HCT116 (cell line): ENCODE measurements at regions not wholly inside any gene's neighbourhood (a gene's known extent, or its start where the extent isn't known, plus 50 kb on each side); places are given as distances from the start of the nearest gene placed in this dataset.

Experiments used
- ATAC-seq: fragments of 200-7000 bp; cut with Tn5 transposase; 2 replicates; pipeline ENCODE4 v1.9.1; 2020; ENCODE audit warnings: mild to moderate bottlenecking, moderate library complexity
- BruUV-seq: library from RNA; stranded (reverse); fragments of 400-500 nt; replicated peaks from 2 replicates; lab custom pipeline; 2021; lab: Mats Ljungman, UMichigan
- CTCF ChIA-PET: fragments of 300-600 bp; sonication (Branson Sonifier 250); formaldehyde crosslinking; loops from one replicate; lab custom pipeline; 2021; ENCODE audit warnings: antibody characterized with exemption; lab: Charles Lee
- POLR2A ChIA-PET: fragments of 300-600, 350-600 bp; sonication (Branson Sonifier 250); formaldehyde crosslinking; loops from one replicate; lab custom pipeline; 2021; ENCODE audit warnings: antibody characterized with exemption; lab: Charles Lee
- RAD21 ChIA-PET, 2 experiments: fragments of 300-600 bp; sonication (Branson Sonifier 250); formaldehyde crosslinking; loops; one replicate each; lab custom pipeline; 2023; ENCODE audit warnings: low total read pairs in 2 of 2; ENCODE audit not compliant: uncharacterized antibody in 2 of 2, unreplicated experiment in 2 of 2, low non-redundant PET in 1 of 2; lab: Charles Lee
- DNase-seq: peaks from one replicate; pipeline ENCODE4 v3.0.0-alpha.2; 2010; ENCODE audit warnings: low read depth, low spot score
- H2AFZ ChIP-seq: fragments of 200-600 bp; shearing (Covaris generic), sonication (generic); 2 replicates; pipeline ENCODE4 v1.6.1; 2017; ENCODE audit warnings: low read depth, mixed run types, mixed read lengths, antibody characterized with exemption, low read length; ENCODE audit not compliant: poor library complexity, severe bottlenecking
- H3K27ac ChIP-seq: 2 replicates; pipeline ENCODE4 v1.5.1; 2012; ENCODE audit warnings: low read depth, low read length
- H3K27me3 ChIP-seq: fragments of 200-600 bp; sonication (generic); 2 replicates; pipeline ENCODE4 v1.6.1; 2016; ENCODE audit warnings: mixed run types, low read length, mixed read lengths; ENCODE audit not compliant: insufficient read depth
- H3K36me3 ChIP-seq, 2 experiments: fragments of 200-500 bp in 1 of 2; fragments of 200-600 bp in 1 of 2; sonication (Bioruptor generic) in 1 of 2; sonication (generic) in 1 of 2; 2 replicates each; pipeline versions ENCODE4 v1.5.1 to v1.6.1; 2014 to 2016; ENCODE audit warnings: low read length in 2 of 2, inconsistent platforms in 1 of 2, mixed read lengths in 1 of 2, mixed run types in 1 of 2; ENCODE audit not compliant: insufficient read depth in 2 of 2, control insufficient read depth in 1 of 2
- H3K4me1 ChIP-seq, 2 experiments: fragments of 200-600 bp in 1 of 2; sonication (generic) in 1 of 2; 2 replicates each; pipeline versions ENCODE4 v1.5.1 to v1.6.1; 2012 to 2017; ENCODE audit warnings: low read length in 2 of 2, inconsistent platforms in 1 of 2, mild to moderate bottlenecking in 1 of 2, mixed read lengths in 1 of 2, mixed run types in 1 of 2, moderate library complexity in 1 of 2; ENCODE audit not compliant: insufficient read depth in 2 of 2, control insufficient read depth in 1 of 2
- H3K4me2 ChIP-seq: fragments of 200-600 bp; sonication (generic); 2 replicates; pipeline ENCODE4 v1.6.1; 2017; ENCODE audit warnings: mixed run types, low read length, mixed read lengths
- H3K4me3 ChIP-seq, 2 experiments: fragments of 200-600 bp in 1 of 2; sonication (generic) in 1 of 2; replicated peaks in 1 of 2; 2 replicates each; pipeline ENCODE4 v1.5.1; 2011 to 2016; ENCODE audit warnings: low read length in 2 of 2, control low read depth in 1 of 2, low read depth in 1 of 2, mild to moderate bottlenecking in 1 of 2, mixed read lengths in 1 of 2, mixed run types in 1 of 2
- H3K79me2 ChIP-seq: fragments of 200-600 bp; sonication (generic); 2 replicates; pipeline ENCODE4 v1.6.1; 2017; ENCODE audit warnings: mild to moderate bottlenecking, mixed run types, low read length, moderate library complexity, mixed read lengths; ENCODE audit not compliant: insufficient read depth
- H3K9ac ChIP-seq: fragments of 200-600 bp; sonication (generic); 2 replicates; pipeline ENCODE4 v1.6.1; 2016; ENCODE audit warnings: low read length, mixed read lengths
- H3K9me2 ChIP-seq: fragments of 200-600 bp; sonication (generic), shearing (Covaris generic); 2 replicates; pipeline ENCODE4 v1.6.1; 2017; ENCODE audit warnings: mixed run types, mild to moderate bottlenecking, moderate library complexity; ENCODE audit not compliant: insufficient read depth
- H3K9me3 ChIP-seq, 2 experiments: fragments of 200-500 bp in 1 of 2; fragments of 200-600 bp in 1 of 2; sonication (Bioruptor generic) in 1 of 2; sonication (generic) in 1 of 2; 2 replicates each; pipeline ENCODE4 v1.6.1; 2014 to 2017; ENCODE audit warnings: low read length in 2 of 2, mixed read lengths in 2 of 2, inconsistent platforms in 1 of 2, low read depth in 1 of 2, mild to moderate bottlenecking in 1 of 2, mixed run types in 1 of 2, moderate library complexity in 1 of 2; ENCODE audit not compliant: control insufficient read depth in 1 of 2, insufficient read depth in 1 of 2
- H4K20me1 ChIP-seq: fragments of 200-600 bp; sonication (generic), shearing (Covaris generic); 2 replicates; pipeline ENCODE4 v1.6.1; 2017; ENCODE audit warnings: mixed run types, mild to moderate bottlenecking, moderate library complexity; ENCODE audit not compliant: insufficient read depth
- ATF3 ChIP-seq: IDR thresholded peaks from 2 replicates; pipeline ENCODE4 v1.6.1; 2012
- CBX3 ChIP-seq: IDR thresholded peaks from 2 replicates; pipeline ENCODE4 v1.6.1; 2012; ENCODE audit warnings: low read depth
- EGR1 ChIP-seq: IDR thresholded peaks from 2 replicates; pipeline ENCODE4 v1.6.1; 2012; ENCODE audit warnings: low read depth
- POLR2AphosphoS5 ChIP-seq: IDR thresholded peaks from 2 replicates; pipeline ENCODE4 v1.6.1; 2011; ENCODE audit warnings: mild to moderate bottlenecking, low read depth, low read length, moderate library complexity
- SP1 ChIP-seq: IDR thresholded peaks from 2 replicates; pipeline ENCODE4 v1.6.1; 2012; ENCODE audit warnings: low read depth
- intact Hi-C: fragments of 100-400 bp; cut with micrococcal nuclease; formaldehyde crosslinking; loops from 2 replicates; pipeline ENCODE4 v1.10.0; 2022
- TF ChIP-seq, protein P1 (sequence below): IDR thresholded peaks from 2 replicates; pipeline ENCODE4 v1.6.1; 2011; ENCODE audit warnings: mild to moderate bottlenecking, low read length, moderate library complexity; ENCODE audit not compliant: insufficient replicate concordance; ENCODE audit errors: extremely low read depth

DNA sequence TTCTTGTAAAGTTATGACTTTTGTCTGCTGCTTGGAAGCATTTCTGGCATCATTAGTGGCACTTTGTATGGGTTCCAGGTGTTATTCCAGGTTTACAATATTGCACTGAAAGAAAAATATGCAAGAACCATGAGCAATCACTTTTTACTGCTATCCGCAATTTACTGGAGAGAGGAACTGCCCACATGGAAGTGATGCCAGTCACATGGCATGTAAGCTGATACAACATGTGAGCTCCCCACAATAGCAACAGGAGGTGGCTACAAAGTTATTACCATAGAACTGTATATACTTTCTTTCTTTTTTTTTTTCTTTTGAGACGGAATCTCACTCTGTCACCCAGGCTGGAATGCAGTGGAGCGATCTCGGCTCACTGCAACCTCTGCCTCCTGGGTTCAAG is 1012.1 kb downstream of the BCL11B start:
- H3K27ac ChIP-seq = no peak overlapping the region
- H3K27me3 ChIP-seq = no peaks in the 10 kb centered on the region
- BruUV-seq = no TSS peak
- no peak overlapping the region for H3K4me3 ChIP-seq
- ChIA-PET POLR2A (no interaction called here), RAD21 (no interaction called here), CTCF (no interaction called here)
- no peaks in the 10 kb centered on the region for H3K4me1 ChIP-seq
- no peaks in the 10 kb centered on the region for H3K36me3 ChIP-seq
- DNase-seq (no peak), ATAC-seq (no peak)
- H4K20me1 ChIP-seq = no peaks in the 10 kb centered on the region
- H3K79me2 ChIP-seq = no peaks in the 10 kb centered on the region
- intact Hi-C loops = no loop called here
- no peak overlapping the region for H2AFZ ChIP-seq
- no peaks in the 10 kb centered on the region for H3K9me2 ChIP-seq
- H3K4me2 ChIP-seq = no peak overlapping the region
- no peak overlapping the region for H3K9ac ChIP-seq
- H3K9me3 ChIP-seq = no peaks in the 10 kb centered on the region; a peak in 1 of 4 replicates
- no peak for TF ChIP-seq EGR1
- TF ChIP-seq SP1 = no peak
- no peak for TF ChIP-seq POLR2AphosphoS5
- TF ChIP-seq CBX3 = no peak
- TF ChIP-seq, protein P1, sequence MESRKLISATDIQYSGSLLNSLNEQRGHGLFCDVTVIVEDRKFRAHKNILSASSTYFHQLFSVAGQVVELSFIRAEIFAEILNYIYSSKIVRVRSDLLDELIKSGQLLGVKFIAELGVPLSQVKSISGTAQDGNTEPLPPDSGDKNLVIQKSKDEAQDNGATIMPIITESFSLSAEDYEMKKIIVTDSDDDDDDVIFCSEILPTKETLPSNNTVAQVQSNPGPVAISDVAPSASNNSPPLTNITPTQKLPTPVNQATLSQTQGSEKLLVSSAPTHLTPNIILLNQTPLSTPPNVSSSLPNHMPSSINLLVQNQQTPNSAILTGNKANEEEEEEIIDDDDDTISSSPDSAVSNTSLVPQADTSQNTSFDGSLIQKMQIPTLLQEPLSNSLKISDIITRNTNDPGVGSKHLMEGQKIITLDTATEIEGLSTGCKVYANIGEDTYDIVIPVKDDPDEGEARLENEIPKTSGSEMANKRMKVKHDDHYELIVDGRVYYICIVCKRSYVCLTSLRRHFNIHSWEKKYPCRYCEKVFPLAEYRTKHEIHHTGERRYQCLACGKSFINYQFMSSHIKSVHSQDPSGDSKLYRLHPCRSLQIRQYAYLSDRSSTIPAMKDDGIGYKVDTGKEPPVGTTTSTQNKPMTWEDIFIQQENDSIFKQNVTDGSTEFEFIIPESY = no peak
- TF ChIP-seq, all 23 proteins: peak for 0

DNA sequence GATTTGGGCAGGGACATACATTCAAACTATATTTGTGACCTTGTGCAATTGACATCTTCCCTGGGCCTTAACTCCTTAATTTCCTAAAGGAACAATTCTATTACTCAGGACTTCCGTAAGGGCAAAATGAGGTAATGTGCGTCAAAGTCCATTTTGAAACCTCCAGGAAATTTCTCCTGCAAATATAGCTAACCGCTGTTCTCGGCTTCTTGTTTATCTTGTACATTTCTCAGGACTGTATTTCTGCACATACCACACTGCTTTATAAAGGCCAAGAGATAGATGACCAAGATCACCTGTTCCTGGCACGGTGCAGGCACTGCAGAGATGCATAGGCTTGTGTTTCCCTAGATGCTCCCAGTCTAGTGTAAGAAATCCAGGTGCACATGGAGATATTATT is 1009.4 kb downstream of the BCL11B start:
- no peaks in the 10 kb centered on the region; a peak in 1 of 4 replicates for H3K9me3 ChIP-seq
- intact Hi-C loops = no loop called here

More for the DNA sequence above, 1009.4 kb downstream of the BCL11B start:
- H3K27ac ChIP-seq = no peak overlapping the region
- DNase-seq (no peak), ATAC-seq (no peak)
- no peak overlapping the region for H3K4me3 ChIP-seq
- H3K9ac ChIP-seq = no peak overlapping the region
- RAD21 ChIA-PET = no interaction called here
- CTCF ChIA-PET = no interaction called here
- no peak overlapping the region for H2AFZ ChIP-seq
- no peaks in the 10 kb centered on the region for H3K36me3 ChIP-seq
- no TSS peak for BruUV-seq
- H3K9me2 ChIP-seq = no peaks in the 10 kb centered on the region
- no peaks in the 10 kb centered on the region for H3K4me1 ChIP-seq
- POLR2A ChIA-PET = no interaction called here
- H4K20me1 ChIP-seq = no peaks in the 10 kb centered on the region
- H3K4me2 ChIP-seq = no peak overlapping the region
- no peaks in the 10 kb centered on the region for H3K27me3 ChIP-seq
- TF ChIP-seq ATF3 = no peak
- no peaks in the 10 kb centered on the region for H3K79me2 ChIP-seq
